ENCODE measurements at regions not wholly inside any gene's neighbourhood (a gene's known extent, or its start where the extent isn't known, plus 50 kb on each side); places are given as distances from the start of the nearest gene placed in this dataset.

- H3K27ac ChIP-seq: no peak overlapping the region
- H3K27me3 ChIP-seq: no peaks in the 10 kb centered on the region
- TF ChIP-seq CTCF (IDR thresholded peaks at IDR 0.05) (no peak), POLR2A (IDR thresholded peaks at IDR 0.05) (no peak)
Observed at GRCh38 chr2:204331988-204332387, 213.3 kb upstream of the PARD3B start.

DNA sequence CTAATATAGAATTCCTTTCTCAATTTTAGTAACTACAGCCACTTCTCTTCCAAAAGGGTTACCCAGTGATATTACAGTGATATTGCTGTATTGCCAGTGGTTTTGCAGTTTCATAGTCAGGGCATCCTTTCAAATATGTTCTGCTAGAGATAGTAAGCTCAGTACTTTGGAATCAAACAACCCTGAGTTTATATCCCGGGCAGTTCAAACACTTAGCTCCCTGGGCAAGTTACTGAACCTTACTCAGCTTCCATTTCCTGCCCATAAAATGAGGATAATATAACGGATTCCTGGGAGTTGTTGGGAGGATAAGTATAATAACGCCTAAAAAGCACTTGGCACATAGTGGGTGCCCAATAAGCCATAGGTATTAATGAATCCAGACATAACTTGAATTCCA, 212.6 kb upstream of the PARD3B start:
- Histone ChIP-seq H3K9me3 (no peaks in the 10 kb centered on the region), H3K4me1 (no peaks in the 10 kb centered on the region), H3K36me3 (no peaks in the 10 kb centered on the region), H3K27me3 (no peaks in the 10 kb centered on the region), H3K27ac (no peak overlapping the region), H3K4me3 (no peak overlapping the region)
- 82 to 84% methylated on average over 3 of the region's 3 CpGs for WGBS, 2 donors
- no peak for DNase-seq
- intact Hi-C loops (cut with DNase I): no loop called here
- TF ChIP-seq CTCF (IDR thresholded peaks at IDR 0.05) (no peak), POLR2A (IDR thresholded peaks at IDR 0.05) (no peak)

More at GRCh38 chr2:204331988-204332387, 213.3 kb upstream of the PARD3B start:
- H3K9me3 ChIP-seq: no peaks in the 10 kb centered on the region
- H3K4me3 ChIP-seq: no peak overlapping the region
- intact Hi-C loops (cut with DNase I): no loop called here
- WGBS, 2 donors: 67 to 70% methylated on average over 2 of the region's 2 CpGs
- DNase-seq: no peak
- no peaks in the 10 kb centered on the region for H3K4me1 ChIP-seq
- no peaks in the 10 kb centered on the region for H3K36me3 ChIP-seq

DNA sequence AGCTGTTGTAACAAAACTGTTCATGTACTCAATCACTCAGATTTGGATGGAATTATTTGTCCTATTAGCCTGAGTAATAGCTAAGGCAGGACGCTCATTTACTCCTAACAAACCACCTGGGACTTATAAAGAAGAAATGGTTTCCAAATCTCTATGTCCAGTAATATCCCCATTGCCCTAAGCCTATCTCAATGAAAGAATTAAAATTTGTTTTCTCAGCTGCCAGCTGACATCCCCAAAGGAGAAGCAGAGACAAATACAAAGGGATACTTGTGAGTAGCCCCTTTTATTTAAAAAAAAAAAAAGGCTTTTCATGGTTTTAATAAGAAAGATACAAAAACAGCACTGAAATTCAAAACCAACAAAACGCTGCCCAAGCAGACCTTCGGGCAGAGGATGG, 211.4 kb upstream of the PARD3B start:
- intact Hi-C loops (cut with DNase I): no loop called here

DNA sequence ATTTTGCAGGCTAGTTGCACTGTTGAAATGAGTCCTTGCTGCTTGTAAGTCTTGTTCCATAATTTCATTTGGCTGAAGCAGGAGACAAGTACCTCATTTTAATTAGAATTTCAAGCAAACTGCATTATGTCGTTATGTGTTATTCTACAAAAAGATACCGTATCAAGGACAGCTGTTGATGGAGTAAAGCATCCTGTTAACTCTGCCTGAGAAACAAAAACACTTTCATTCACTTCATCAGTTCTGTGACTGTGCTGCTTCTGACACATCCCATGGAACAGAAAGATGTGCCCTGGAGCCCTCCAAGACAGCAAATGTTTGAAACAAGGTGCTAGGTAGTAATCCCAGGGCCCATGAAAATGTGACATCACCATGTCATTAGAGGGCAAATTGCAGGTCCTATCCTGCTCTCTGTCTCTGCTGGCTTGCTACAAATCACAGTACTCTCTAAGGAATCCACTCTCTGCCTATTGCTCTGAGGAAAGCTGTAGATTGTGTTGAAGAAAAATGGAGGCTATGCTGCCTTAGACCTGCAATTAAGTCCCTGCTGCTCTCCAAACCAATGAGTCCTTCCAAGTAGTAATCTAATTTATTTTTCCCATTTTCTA, 209.7 kb upstream of the PARD3B start:
- intact Hi-C loops (cut with DNase I): no loop called here
- no peak overlapping the region for H3K4me3 ChIP-seq

More for the DNA sequence above, 211.4 kb upstream of the PARD3B start:
- DNase-seq: no peak
- H3K9me3 ChIP-seq: no peaks in the 10 kb centered on the region
- WGBS, 2 donors: 83% methylated on average over 3 of the region's 3 CpGs
- no peaks in the 10 kb centered on the region for H3K36me3 ChIP-seq
- no peak overlapping the region for H3K27ac ChIP-seq
- no peaks in the 10 kb centered on the region for H3K27me3 ChIP-seq
- TF ChIP-seq POLR2A (IDR thresholded peaks at IDR 0.05): no peak
- TF ChIP-seq CTCF (IDR thresholded peaks at IDR 0.05): no peak
- no peak overlapping the region for H3K4me3 ChIP-seq
- no peaks in the 10 kb centered on the region for H3K4me1 ChIP-seq

More for the DNA sequence above, 209.7 kb upstream of the PARD3B start:
- TF ChIP-seq POLR2A (IDR thresholded peaks at IDR 0.05) (no peak), CTCF (IDR thresholded peaks at IDR 0.05) (no peak)
- H3K9me3 ChIP-seq: no peaks in the 10 kb centered on the region
- H3K36me3 ChIP-seq: no peaks in the 10 kb centered on the region
- 73 to 77% methylated on average over 2 of the region's 2 CpGs for WGBS, 2 donors
- no peak for DNase-seq
- no peaks in the 10 kb centered on the region for H3K4me1 ChIP-seq
- no peaks in the 10 kb centered on the region for H3K27me3 ChIP-seq
- H3K27ac ChIP-seq: no peak overlapping the region
